Breast epithelium (tissue), 4 donors: ENCODE measurements at regions not wholly inside any gene's neighbourhood (a gene's known extent, or its start where the extent isn't known, plus 50 kb on each side); places are given as distances from the start of the nearest gene placed in this dataset.

Source experiments
- DNase-seq, 2 donors: peaks; one replicate each; pipeline ENCODE4 v3.0.0-alpha.2; 2019; ENCODE audit warnings: low spot score in 2 of 2
- H3K27ac ChIP-seq, 2 donors: fragments of 200-600 bp; sonication (generic) in 1 of 2; one replicate each; pipeline ENCODE4 v1.5.1; 2016 to 2019; ENCODE audit warnings: mild to moderate bottlenecking in 1 of 2
- H3K27me3 ChIP-seq, 2 donors: fragments of 200-600 bp; sonication (generic) in 1 of 2; one replicate each; pipeline versions ENCODE4 v1.5.1 to v1.6.0; 2017 to 2019; ENCODE audit warnings: control low read depth in 1 of 2, mild to moderate bottlenecking in 1 of 2
- H3K36me3 ChIP-seq: fragments of 200-600 bp; one replicate; pipeline ENCODE4 v1.5.1; 2019
- H3K4me1 ChIP-seq, 2 donors: fragments of 200-600 bp; sonication (generic); one replicate each; pipeline ENCODE4 v1.5.1; 2016 to 2019; ENCODE audit warnings: control low read depth in 1 of 2
- H3K4me3 ChIP-seq, 3 donors: fragments of 200-600 bp; sonication (generic); 1 replicate in 2 of 3; 2 replicates in 1 of 3; pipeline ENCODE4 v1.5.1; 2016 to 2019; ENCODE audit warnings: mild to moderate bottlenecking in 3 of 3, moderate library complexity in 2 of 3
- H3K9me3 ChIP-seq, 2 donors: fragments of 200-600 bp; sonication (generic) in 1 of 2; one replicate each; pipeline ENCODE4 v1.5.1; 2016 to 2019; ENCODE audit warnings: control low read depth in 1 of 2
- CTCF ChIP-seq, 3 donors: fragments of 450-650 bp; IDR thresholded peaks; one replicate each; pipeline ENCODE4 v1.5.1; 2016 to 2017; ENCODE audit warnings: antibody characterized with exemption in 3 of 3, mild to moderate bottlenecking in 3 of 3, moderate library complexity in 3 of 3
- POLR2A ChIP-seq: fragments of 450-650 bp; IDR thresholded peaks from one replicate; pipeline ENCODE4 v1.6.1; 2016; ENCODE audit warnings: antibody characterized with exemption, mild to moderate bottlenecking, moderate library complexity
- POLR2AphosphoS5 ChIP-seq, 3 donors: sonication (generic); formaldehyde crosslinking; IDR thresholded peaks; one replicate each; pipeline ENCODE4 v1.6.1; 2017; ENCODE audit warnings: antibody characterized with exemption in 3 of 3
- intact Hi-C: fragments of 100-400 bp; cut with DNase I; formaldehyde crosslinking; loops from one replicate; pipeline ENCODE4 v1.15.1; 2023; ENCODE audit warnings: low total_unique reads

GRCh38 chr1:11338284-11338924, 65.4 kb downstream of the UBIAD1 start:
- TF ChIP-seq POLR2AphosphoS5 (IDR thresholded peaks at IDR 0.05) = no peak
- TF ChIP-seq POLR2A = no peak
- no peak for TF ChIP-seq CTCF (IDR thresholded peaks at IDR 0.05)
- Histone ChIP-seq H3K4me3 (no peak overlapping the region), H3K27ac (no peak overlapping the region), H3K4me1 (no peaks in the 10 kb centered on the region), H3K9me3 (no peaks in the 10 kb centered on the region), H3K27me3 (peaks cover 0 to 5% of the 10 kb centered on the region in 2 donors), H3K36me3 (no peaks in the 10 kb centered on the region)
- no peak for DNase-seq
- intact Hi-C loops = no loop called here

GRCh38 chr1:11339346-11340232, 66.6 kb downstream of the UBIAD1 start:
- TF ChIP-seq POLR2AphosphoS5 (IDR thresholded peaks at IDR 0.05) = no peak
- no peak for TF ChIP-seq CTCF (IDR thresholded peaks at IDR 0.05)
- no peak for TF ChIP-seq POLR2A
- Histone ChIP-seq H3K4me3 (no peak overlapping the region), H3K9me3 (no peaks in the 10 kb centered on the region), H3K36me3 (no peaks in the 10 kb centered on the region), H3K27me3 (peaks cover 0 to 5% of the 10 kb centered on the region in 2 donors), H3K27ac (no peak overlapping the region), H3K4me1 (no peaks in the 10 kb centered on the region)
- intact Hi-C loops = no loop called here
- no peak for DNase-seq

- Histone ChIP-seq H3K27ac (no peak overlapping the region), H3K36me3 (no peaks in the 10 kb centered on the region), H3K27me3 (peaks cover 0 to 5% of the 10 kb centered on the region in 2 donors), H3K4me1 (no peaks in the 10 kb centered on the region), H3K4me3 (no peak overlapping the region), H3K9me3 (no peaks in the 10 kb centered on the region)
- intact Hi-C loops = no loop called here
- TF ChIP-seq POLR2A (no peak), CTCF (IDR thresholded peaks at IDR 0.05) (no peak), POLR2AphosphoS5 (IDR thresholded peaks at IDR 0.05) (no peak)
- DNase-seq = no peak
These were observed 67.2 kb downstream of the UBIAD1 start for GRCh38 chr1:11340233-11340632.

- DNase-seq = no peak
- TF ChIP-seq CTCF (IDR thresholded peaks at IDR 0.05) = no peak
- no peak for TF ChIP-seq POLR2AphosphoS5 (IDR thresholded peaks at IDR 0.05)
- TF ChIP-seq POLR2A = no peak
- Histone ChIP-seq H3K4me1 (no peaks in the 10 kb centered on the region), H3K9me3 (no peaks in the 10 kb centered on the region), H3K27me3 (peaks cover 0 to 10% of the 10 kb centered on the region in 2 donors), H3K27ac (no peak overlapping the region), H3K4me3 (no peak overlapping the region), H3K36me3 (no peaks in the 10 kb centered on the region)
- intact Hi-C loops = no loop called here
These were observed 69.0 kb downstream of the UBIAD1 start for GRCh38 chr1:11341901-11342552.
